Activated T-cell treated with anti-CD3 and anti-CD28 coated beads for 24 hours (primary cell): ENCODE measurements at regions not wholly inside any gene's neighbourhood (a gene's known extent, or its start where the extent isn't known, plus 50 kb on each side); places are given as distances from the start of the nearest gene placed in this dataset.

Experiments used
- DNase-seq: peaks from one replicate; pipeline ENCODE4 v3.0.0-alpha.2; 2020; ENCODE audit warnings: low read depth

- DNase-seq, result no peak
These were observed 156.9 kb upstream of the NR3C1 start for GRCh38 chr5:143560378-143560777.

- no peak for DNase-seq
These were observed 156.2 kb upstream of the NR3C1 start for GRCh38 chr5:143559586-143560109.

- no peak for DNase-seq
These were observed 154.6 kb upstream of the NR3C1 start for GRCh38 chr5:143558048-143558447.

- no peak for DNase-seq
These were observed 153.8 kb upstream of the NR3C1 start for GRCh38 chr5:143557061-143557818.

GRCh38 chr5:143554918-143555477 lies 151.5 kb upstream of the NR3C1 start:
- no peak for DNase-seq

- no peak for DNase-seq
These were observed 150.8 kb upstream of the NR3C1 start for GRCh38 chr5:143554187-143554717.

GRCh38 chr5:143552680-143553079 lies 149.2 kb upstream of the NR3C1 start:
- no peak for DNase-seq

GRCh38 chr5:143551820-143552251 lies 148.3 kb upstream of the NR3C1 start:
- DNase-seq, result no peak

- no peak for DNase-seq
These were observed 147.6 kb upstream of the NR3C1 start for GRCh38 chr5:143550986-143551630.

- no peak for DNase-seq
These were observed 143.9 kb upstream of the NR3C1 start for GRCh38 chr5:143547342-143547741.

- no peak for DNase-seq
These were observed 142.9 kb upstream of the NR3C1 start for GRCh38 chr5:143546394-143546793.

- DNase-seq, result no peak
These were observed 141.1 kb upstream of the NR3C1 start for GRCh38 chr5:143544606-143545005.

- no peak for DNase-seq
These were observed 140.1 kb upstream of the NR3C1 start for GRCh38 chr5:143543358-143544255.

GRCh38 chr5:143542798-143543144 lies 139.3 kb upstream of the NR3C1 start:
- no peak for DNase-seq

- DNase-seq, result no peak
These were observed 138.7 kb upstream of the NR3C1 start for GRCh38 chr5:143541943-143542797.

GRCh38 chr5:143539742-143540141 lies 136.3 kb upstream of the NR3C1 start:
- DNase-seq, result no peak

GRCh38 chr5:143537056-143537455 lies 133.6 kb upstream of the NR3C1 start:
- DNase-seq, result no peak

- DNase-seq, result no peak
These were observed 132.9 kb upstream of the NR3C1 start for GRCh38 chr5:143536364-143536763.

GRCh38 chr5:143534761-143535154 lies 131.3 kb upstream of the NR3C1 start:
- DNase-seq, result no peak

GRCh38 chr5:143533978-143534760 lies 130.7 kb upstream of the NR3C1 start:
- no peak for DNase-seq
